HG02970 (cell line): ENCODE measurements at regions not wholly inside any gene's neighbourhood (a gene's known extent, or its start where the extent isn't known, plus 50 kb on each side); places are given as distances from the start of the nearest gene placed in this dataset.
A peak's percentile ranks its signal among the peaks of the same experiment; 100 is the strongest.
"Not testable (repeated sequence)": the region's sequence is repeated elsewhere in the genome, so short reads cannot be mapped to it uniquely, and the experiment has no call there.

Experiments used
- ATAC-seq: cut with Tn5 transposase; IDR thresholded peaks from one replicate; pipeline ENCODE4 v1.9.1; 2021; ENCODE audit warnings: mild to moderate bottlenecking, moderate library complexity, moderate number of reproducible peaks; ENCODE audit not compliant: unreplicated experiment, low FRiP score

DNA sequence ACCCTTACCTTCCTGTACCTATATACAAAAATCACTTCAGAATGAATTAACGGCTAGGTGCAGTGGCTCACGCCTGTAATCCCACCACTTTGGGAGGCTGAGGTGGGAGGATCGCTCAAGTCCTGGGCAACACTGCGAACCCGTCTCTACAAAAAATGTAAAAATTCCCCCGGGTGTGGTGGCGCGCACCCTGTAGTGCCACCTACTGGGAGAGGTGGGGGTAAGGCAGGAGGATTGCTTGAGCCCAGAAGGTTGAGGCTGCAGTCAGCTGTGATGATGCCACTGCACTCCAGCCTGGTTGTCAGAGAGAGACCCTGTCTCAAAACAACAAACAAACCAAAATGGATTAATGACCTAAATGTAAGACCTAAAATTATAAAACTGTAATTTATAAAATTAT, 307.6 kb downstream of the SPATA31A1 start:
- not testable (repeated sequence) for ATAC-seq

DNA sequence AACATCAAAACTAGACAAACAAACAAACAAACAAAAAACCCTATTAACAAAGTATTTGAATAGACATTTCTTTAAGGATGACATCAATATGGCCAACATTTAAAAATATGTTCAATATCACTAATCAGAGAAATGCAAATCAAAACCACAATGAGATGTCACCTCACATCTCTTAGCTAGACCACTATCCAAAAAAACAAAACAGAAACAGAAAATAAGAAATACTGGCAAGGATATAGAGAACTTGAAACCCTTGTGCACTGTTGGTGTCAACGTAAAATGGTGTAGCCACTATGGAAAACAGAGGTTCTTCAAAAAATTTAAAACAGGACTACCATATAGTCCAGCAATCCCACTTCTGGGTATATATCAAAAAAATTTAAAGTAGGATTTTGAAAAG, 308.2 kb downstream of the SPATA31A1 start:
- peak; percentile 80 for ATAC-seq

DNA sequence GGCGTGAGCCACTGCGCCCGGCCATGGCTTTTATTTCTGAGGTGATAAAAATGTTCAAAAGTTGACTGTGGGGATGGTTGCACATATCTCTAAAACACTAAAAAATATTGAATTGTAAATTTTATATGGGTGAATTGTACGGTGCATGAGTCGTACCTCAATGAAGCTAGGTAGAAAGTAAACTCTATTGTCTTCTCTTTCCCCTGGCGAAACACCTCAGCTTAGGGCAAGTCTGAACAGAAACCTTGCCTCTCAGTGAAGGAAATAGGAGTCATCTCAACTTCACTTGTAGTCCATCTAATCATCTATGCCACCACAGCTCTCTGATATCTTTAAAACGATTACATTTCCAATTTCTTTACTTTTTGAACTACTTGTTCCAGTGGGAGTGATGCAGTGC, 309.6 kb downstream of the SPATA31A1 start:
- ATAC-seq, result not testable (repeated sequence)

DNA sequence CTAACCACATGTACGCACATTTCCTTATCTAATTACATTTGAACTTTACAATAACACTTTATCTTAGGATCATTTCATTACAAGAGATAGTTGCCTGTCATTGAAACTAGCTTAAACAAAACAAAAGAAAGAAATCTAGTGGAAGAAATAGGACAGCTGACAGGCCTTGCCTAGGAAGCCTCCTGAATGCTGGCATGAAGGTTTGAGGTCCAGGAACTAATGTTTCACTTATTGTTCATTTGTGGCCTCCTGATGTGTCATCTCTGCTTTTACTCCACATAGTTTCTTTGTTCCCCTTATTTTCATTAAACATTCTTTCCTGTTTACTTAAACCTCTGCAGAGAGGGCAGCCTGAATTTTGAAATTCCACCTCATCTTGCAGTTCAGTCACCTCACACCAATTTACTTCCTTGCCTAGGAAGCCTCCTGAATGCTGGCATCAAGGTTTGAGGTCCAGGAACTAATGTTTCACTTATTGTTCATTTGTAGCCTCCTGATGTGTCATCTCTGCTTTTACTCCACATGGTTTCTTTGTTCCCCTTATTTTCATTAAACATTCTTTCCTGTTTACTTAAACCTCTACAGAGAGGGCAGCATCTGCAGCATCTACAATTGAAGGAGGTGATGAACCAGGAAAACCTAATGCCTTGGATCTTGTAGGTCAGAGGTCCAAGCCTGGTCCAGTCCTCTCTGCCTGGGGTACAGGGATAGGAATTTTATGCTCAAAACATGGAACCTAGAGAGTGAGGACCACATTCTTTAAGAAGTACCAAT, 319.2 kb downstream of the SPATA31A1 start:
- not testable (repeated sequence) for ATAC-seq

DNA sequence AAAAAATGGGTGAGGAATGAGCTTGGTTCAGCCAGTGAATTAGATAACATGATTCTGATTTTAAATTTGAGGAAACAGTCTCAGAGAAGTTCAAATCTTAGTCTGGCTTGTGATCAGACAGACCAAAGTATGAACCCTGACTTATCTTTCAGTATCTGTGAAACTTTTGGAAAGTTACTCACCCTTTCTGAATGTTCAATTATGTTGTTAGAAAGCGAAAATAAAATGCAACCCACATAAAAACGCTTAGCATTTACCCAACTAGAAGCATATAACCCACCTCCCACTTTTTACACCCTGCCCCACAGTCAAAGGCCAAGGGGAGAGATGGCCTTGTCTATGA, 319.7 kb downstream of the SPATA31A1 start:
- not testable (repeated sequence) for ATAC-seq

DNA sequence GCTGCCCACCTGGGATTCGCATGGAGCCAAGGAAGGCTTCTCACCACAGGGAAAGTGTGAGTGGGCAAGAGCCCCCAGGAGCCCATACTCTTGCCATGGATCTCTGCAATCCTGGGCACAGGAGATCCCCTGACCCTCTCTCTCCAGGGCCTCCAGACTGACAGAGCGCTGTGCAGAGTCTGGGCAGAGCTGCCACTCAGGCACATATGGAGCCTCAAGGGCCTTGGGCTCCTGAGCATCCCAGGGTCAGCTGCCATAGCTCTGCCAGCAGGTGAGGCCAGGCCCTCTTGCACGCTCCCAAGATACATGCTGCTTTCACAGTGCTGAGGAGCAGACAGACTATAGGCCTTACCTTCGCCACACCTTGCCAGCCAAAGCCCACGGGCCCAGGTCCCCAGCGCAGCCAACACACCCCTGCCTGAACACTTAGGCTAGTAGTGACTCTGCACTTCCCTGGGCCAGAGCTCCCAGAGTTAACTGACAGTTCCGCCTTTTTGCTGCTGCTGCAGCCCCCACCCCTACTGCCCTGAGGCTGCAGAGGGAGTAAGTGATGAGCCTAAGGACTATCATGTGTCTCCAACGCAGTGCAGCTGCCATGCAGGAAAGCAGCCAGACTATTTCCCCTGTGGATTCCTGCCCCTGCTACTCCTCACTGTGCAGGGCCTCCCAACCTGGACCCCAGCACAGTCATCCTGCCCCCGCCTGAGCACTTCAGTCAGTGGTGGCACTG, 323.2 kb downstream of the SPATA31A1 start:
- not testable (repeated sequence) for ATAC-seq

DNA sequence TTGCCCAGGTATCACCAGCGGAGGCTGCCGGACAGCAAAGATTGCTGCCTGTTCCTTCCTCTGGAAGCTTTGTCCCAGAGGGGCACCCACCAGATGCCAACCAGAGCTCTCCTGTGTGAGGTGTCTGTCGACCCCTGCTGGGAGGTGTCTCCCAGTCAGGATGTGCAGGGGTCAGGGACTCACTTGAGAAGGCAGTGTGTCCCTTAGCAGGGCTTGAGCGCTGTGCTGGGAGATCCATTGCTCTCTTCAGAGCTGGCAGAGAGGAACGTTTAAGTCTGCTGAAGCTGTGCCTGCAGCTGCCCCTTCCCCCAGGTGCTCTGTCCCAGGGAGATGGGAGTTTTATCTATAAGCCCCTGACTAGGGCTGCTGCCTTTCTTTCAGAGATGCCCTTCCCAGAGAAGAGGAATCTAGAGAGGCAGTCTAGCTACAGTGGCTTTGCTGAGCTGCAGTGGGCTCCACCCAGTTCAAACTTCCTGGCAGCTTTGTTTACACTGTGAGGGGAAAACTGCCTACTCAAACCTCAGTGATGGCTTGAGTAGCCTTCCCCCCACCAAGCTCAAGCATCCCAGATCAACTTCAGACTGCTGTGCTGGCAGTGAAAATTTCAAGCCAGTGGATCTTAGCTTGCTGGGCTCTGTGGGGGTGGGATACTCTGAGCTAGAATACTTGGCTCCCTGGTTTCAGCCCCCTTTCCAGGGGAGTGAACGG, 325.4 kb downstream of the SPATA31A1 start:
- ATAC-seq, result not testable (repeated sequence)

DNA sequence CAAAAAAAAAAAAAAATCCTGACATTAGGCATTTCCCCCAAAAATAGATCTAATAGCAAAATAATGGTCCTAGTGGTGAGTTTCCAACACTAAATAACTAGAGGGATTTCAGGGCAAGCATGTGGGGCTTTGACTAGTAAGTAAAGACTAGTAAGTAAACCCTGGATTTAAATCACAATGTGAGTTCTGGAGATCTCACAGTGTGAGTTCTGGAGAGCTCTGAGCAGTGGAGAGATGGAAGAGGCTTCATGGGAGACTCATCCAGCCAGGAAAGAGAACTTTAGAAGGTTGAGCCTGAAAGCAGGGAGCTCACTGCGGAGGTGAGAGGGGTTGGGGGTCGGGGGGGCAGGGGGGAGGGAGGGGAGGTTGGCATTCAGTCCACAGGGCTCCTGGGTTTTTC, 373.4 kb downstream of the SPATA31A1 start:
- not testable (repeated sequence) for ATAC-seq

DNA sequence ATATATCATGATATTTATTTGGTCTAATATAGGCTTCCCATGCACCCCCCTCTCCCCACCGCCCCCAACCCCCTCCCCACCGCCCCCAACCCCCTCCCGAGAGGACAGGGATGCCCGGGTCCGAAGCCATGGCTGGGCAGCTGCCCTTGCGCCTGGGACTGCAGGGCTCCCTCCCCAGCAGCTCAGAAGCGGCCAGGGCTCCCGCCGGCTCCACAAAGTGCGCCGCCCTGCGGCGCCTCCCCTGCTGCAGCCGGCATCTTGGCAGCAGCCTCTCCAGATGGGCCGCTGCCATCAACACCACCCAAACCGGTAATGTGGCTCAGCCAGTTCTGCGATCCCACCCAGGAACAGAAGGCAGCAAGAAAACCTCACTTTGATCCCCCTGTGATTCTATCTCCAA, 389.4 kb downstream of the SPATA31A1 start:
- not testable (repeated sequence) for ATAC-seq

DNA sequence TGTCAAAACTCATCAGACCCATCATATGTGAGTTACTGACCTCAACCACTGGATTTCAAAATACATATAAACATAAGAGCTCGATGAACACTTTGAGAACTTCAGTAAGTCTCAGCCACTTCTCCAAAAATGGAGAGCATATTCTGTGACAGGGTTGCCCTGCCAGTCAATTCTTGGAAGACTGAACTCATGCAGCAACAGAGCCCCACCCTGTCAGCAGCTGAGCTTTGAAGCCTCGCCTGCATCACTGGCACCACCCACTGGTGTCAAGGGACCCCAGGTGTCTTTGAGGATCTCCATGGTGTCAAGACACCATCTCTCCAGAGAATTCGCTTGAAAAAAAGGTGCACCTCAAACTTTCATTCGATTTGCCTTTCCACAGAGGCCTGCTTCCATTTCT, 420.1 kb downstream of the SPATA31A1 start:
- not testable (repeated sequence) for ATAC-seq

DNA sequence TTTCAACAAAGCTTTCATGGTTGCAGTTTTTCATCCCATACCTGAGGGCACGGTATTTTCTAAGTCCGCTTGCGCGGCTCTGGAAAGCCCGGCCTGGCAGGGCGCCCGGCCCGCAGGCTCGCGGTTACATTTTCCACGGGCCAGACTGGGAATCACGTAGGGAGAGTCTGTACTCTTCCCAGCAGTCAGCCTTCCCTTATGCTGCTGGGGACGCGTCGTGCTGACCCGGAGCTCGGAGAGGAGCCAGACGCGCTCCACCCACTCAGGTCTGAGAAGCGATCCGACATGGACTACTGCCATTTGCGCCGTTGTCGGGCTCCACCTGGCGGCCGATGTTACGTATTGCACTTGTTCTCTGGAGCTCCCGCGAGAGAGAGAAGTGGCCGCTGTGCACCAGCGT, 435.9 kb downstream of the SPATA31A1 start:
- ATAC-seq, result peak; percentile 87

DNA sequence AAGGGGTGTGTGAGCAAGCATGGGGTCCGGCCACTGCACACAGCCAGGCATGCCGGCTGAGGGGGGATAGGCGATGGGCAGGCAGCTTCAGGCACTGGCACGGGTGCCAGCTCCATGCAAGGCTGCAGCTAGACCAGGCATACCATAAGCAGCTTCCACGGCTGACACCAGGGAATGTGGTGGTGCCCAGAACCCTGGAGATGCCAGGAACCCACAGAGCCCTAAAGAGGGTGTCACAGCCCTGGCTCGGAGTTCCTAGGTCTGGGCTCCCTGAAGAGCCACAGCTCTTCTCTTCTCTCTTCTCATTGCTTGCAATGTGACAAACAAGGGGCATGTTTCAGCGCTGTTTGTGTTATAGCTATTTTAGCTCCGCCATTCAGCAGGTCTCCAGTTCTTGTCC, 442.5 kb downstream of the SPATA31A1 start:
- not testable (repeated sequence) for ATAC-seq

DNA sequence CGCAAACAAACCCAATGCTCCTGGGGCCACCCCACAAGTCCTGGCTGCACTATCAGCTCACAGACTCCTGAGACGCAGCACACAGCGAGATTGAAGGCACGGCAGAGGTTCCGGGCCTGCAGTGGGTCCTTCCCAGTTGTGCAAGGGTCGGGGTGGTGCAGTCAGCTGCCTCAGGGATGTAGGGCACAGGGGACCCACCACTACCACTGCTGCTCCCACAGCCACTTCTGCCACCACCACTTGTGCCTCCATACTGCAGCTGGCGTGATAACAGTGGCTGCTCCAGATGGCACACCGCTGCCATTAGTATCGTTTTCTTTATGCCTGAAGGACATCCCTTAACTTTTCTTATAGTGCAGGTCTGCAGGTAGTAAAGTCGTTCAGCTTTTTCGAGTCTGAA, 443.8 kb downstream of the SPATA31A1 start:
- not testable (repeated sequence) for ATAC-seq

DNA sequence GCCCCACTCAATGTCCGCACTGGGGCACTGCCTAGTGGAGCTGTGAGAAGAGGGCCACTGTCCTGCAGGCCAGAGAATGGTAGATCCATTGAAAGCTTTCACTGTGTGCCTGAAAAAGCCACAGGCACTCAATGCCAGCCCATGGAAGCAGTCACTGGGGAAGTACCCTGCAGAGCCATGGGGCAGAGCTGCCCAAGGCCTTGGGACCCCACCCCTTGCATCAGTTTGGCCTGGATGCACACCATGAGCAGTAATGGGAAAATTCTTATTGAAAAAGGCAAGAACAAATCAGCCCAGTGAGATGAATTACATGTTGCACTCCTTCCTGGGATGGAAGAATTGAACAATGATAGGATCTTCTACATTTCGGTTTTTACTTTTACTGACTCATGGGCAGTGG, 447.1 kb downstream of the SPATA31A1 start:
- not testable (repeated sequence) for ATAC-seq

DNA sequence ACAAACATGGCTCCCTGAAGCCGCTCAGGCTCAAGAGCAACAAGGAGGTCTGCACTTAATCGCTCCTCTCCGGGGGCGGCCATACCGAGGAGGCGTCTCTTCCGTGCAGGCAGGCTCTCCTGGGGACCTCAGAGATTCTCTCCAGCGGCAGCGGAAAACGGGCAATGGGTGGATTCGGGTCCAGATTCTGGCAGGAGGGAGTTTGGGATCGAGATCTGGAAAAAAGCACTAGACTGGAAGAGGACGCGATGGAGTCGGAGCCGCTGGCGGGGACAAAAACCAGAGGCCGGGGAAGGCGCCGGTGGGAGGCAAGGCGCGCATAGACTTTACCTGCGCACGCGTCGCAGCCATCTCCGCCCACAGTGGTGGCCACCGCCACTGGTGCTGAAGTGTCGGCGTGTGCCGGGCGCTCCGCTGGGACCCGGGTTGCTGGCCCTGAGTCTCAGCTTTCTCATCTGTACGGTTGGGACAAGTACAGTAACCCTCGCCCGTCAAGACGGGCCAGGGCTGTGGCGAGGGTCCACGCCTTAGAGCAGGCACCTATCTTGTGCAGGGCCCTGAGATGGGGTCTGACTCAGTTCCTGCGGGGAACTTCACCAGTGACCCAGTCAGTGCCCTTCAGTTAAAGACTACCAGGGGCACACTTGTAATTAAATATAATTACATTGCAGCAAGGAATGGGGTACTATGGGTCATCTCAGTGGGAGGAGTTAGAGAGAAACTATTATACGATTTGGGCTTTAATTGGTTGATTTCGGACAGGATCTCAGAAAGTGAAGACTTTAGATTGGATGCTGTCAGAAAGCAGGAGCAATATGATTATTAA, 454.1 kb downstream of the SPATA31A1 start:
- ATAC-seq, result not testable (repeated sequence)

DNA sequence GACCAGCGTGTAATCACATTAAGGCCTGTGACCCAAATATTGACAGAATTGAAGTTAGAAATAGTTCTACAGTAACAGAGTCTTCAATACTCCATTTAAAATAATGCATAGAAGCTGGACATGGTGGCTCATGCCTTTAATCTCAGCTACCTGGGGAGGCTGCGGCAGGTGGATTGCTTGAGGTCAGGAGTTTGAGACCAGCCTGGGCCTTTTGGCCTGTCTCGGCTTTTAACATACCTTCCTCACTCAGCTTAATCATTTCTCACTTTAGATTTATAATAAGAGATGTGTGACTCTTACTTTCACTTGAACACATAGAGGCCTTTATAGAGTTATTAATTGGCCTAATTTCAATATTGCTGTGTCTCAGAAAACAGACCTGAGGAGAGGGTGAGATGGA, 454.9 kb downstream of the SPATA31A1 start:
- ATAC-seq, result not testable (repeated sequence)

DNA sequence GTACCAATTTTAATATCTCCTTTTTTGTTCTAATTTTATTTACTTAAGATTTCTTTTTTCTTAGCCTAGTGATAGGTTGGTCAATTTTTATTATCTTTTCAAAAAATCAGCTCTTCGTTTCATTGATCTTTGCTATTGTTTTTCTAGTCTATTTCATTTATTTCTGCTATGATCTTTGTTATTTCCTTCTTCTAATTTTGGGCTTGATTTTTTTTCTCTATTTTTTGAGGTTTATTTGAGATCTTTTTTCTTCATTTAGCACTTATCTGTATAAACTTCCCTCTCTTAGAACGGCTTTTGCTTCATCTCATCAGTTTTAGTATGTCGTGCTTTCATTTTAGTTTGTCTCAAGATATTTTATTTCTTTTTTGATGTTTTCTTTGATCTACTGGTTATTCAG, 456.1 kb downstream of the SPATA31A1 start:
- ATAC-seq, result not testable (repeated sequence)

DNA sequence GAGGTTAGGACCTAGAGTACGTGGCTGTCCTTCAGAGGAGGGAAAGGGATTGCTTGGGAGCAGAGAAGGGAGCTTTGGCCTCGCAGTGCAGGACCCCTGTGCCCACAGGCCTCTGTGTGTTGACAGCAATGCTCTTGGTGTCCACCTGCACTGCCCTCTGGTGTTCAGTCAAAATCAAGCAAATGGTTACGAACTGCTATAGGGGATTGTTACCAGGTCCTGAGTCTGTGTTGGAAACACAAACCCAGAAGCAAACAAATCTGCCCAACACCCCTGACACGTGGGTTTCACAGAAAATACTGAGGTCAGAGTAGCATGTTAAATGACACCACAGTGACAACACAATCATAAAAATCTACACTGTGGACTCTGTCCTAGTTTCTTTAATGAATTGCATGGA, 473.0 kb downstream of the SPATA31A1 start:
- ATAC-seq, result not testable (repeated sequence)
